SK-N-SH treated with all-trans-retinoic acid at 6 μM for 48 hours (cell line): ENCODE measurements at regions not wholly inside any gene's neighbourhood (a gene's known extent, or its start where the extent isn't known, plus 50 kb on each side); places are given as distances from the start of the nearest gene placed in this dataset.

ENCODE experiments used
- ATAC-seq: fragments of 200-7000 bp; cut with Tn5 transposase; 3 replicates; pipeline ENCODE4 v1.9.1; 2020; ENCODE audit warnings: mild to moderate bottlenecking, moderate library complexity
- ARNTL ChIP-seq: fragments of 450-650 bp; formaldehyde crosslinking; IDR thresholded peaks from 2 replicates; pipeline ENCODE4 v1.5.0; 2020; ENCODE audit warnings: low read depth, mild to moderate bottlenecking, moderate library complexity, borderline replicate concordance
- BACH2 ChIP-seq: fragments of 250-450 bp; sonication (Bioruptor Pico); IDR thresholded peaks from 2 replicates; pipeline ENCODE4 v1.9.0; 2021; ENCODE audit warnings: mild to moderate bottlenecking, borderline replicate concordance
- CSDC2 ChIP-seq: fragments of 250-450 bp; sonication (Bioruptor Pico); IDR thresholded peaks from 2 replicates; pipeline ENCODE4 v1.5.0; 2020; ENCODE audit warnings: mild to moderate bottlenecking, moderate library complexity
- ESRRG ChIP-seq: fragments of 250-450 bp; sonication (Bioruptor Pico); IDR thresholded peaks from 2 replicates; pipeline ENCODE4 v1.6.1; 2021; ENCODE audit warnings: mild to moderate bottlenecking
- GLIS3 ChIP-seq: fragments of 250-450 bp; sonication (Bioruptor Pico); IDR thresholded peaks from 2 replicates; pipeline ENCODE4 v1.5.0; 2020; ENCODE audit warnings: mild to moderate bottlenecking, moderate library complexity
- ISL1 ChIP-seq: fragments of 250-450 bp; sonication (Bioruptor Pico); IDR thresholded peaks from 2 replicates; pipeline ENCODE4 v2.1.2; 2022; ENCODE audit warnings: mild to moderate bottlenecking, moderate library complexity
- OSR1 ChIP-seq: fragments of 250-450 bp; sonication (Bioruptor Pico); IDR thresholded peaks from 2 replicates; pipeline ENCODE4 v1.8.0; 2022; ENCODE audit warnings: moderate library complexity, mild to moderate bottlenecking, inconsistent platforms
- RARB ChIP-seq: fragments of 250-450 bp; sonication (Bioruptor Pico); IDR thresholded peaks from 2 replicates; pipeline ENCODE4 v1.8.0; 2021; ENCODE audit warnings: mild to moderate bottlenecking, moderate library complexity
- SNAI2 ChIP-seq: fragments of 250-450 bp; sonication (Bioruptor Pico); IDR thresholded peaks from 2 replicates; pipeline ENCODE4 v1.5.0; 2020; ENCODE audit warnings: mild to moderate bottlenecking, moderate library complexity
- TCF4 ChIP-seq: fragments of 250-450 bp; sonication (Bioruptor Pico); IDR thresholded peaks from 2 replicates; pipeline ENCODE4 v1.8.0; 2021; ENCODE audit warnings: mild to moderate bottlenecking, moderate library complexity, borderline replicate concordance
- TOX ChIP-seq: fragments of 250-450 bp; sonication (Bioruptor Pico); IDR thresholded peaks from 2 replicates; pipeline ENCODE4 v1.8.0; 2021; ENCODE audit warnings: mild to moderate bottlenecking, moderate library complexity, borderline replicate concordance
- ZC3H10 ChIP-seq: fragments of 250-450 bp; sonication (Bioruptor Pico); IDR thresholded peaks from 2 replicates; pipeline ENCODE4 v1.5.1; 2021; ENCODE audit warnings: mild to moderate bottlenecking, moderate library complexity
- ZFP3 ChIP-seq: fragments of 250-450 bp; sonication (Bioruptor Pico); IDR thresholded peaks from 2 replicates; pipeline ENCODE4 v1.5.0; 2020; ENCODE audit warnings: mild to moderate bottlenecking, moderate library complexity
- ZFP30 ChIP-seq: fragments of 450-650 bp; formaldehyde crosslinking; IDR thresholded peaks from 2 replicates; pipeline ENCODE4 v1.5.0; 2022; ENCODE audit warnings: mild to moderate bottlenecking, moderate library complexity
- ZNF565 ChIP-seq: fragments of 450-650 bp; formaldehyde crosslinking; conservative IDR thresholded peaks from 2 replicates; pipeline ENCODE4 v1.5.0; 2020; ENCODE audit warnings: low read depth, mild to moderate bottlenecking, moderate library complexity
- ZNF70 ChIP-seq: fragments of 450-650 bp; formaldehyde crosslinking; IDR thresholded peaks from 2 replicates; pipeline ENCODE4 v1.5.0; 2020; ENCODE audit warnings: mild to moderate bottlenecking, moderate library complexity
- ZNF8 ChIP-seq: fragments of 450-650 bp; formaldehyde crosslinking; IDR thresholded peaks from 2 replicates; pipeline ENCODE4 v1.5.0; 2020; ENCODE audit warnings: mild to moderate bottlenecking, moderate library complexity
- TF ChIP-seq, protein P1 (sequence below): fragments of 250-450 bp; sonication (Bioruptor Pico); IDR thresholded peaks from 2 replicates; pipeline ENCODE4 v1.5.0; 2020; ENCODE audit warnings: mild to moderate bottlenecking, moderate library complexity
- TF ChIP-seq, protein P2 (sequence below): fragments of 250-450 bp; sonication (Bioruptor Pico); IDR thresholded peaks from 2 replicates; pipeline ENCODE4 v1.5.1; 2020; ENCODE audit warnings: low read depth, mild to moderate bottlenecking, moderate library complexity
- TF ChIP-seq, protein P3 (sequence below): fragments of 250-450 bp; sonication (Bioruptor Pico); IDR thresholded peaks from 2 replicates; pipeline ENCODE4 v1.8.0; 2020; ENCODE audit warnings: mild to moderate bottlenecking, moderate library complexity, borderline replicate concordance

DNA sequence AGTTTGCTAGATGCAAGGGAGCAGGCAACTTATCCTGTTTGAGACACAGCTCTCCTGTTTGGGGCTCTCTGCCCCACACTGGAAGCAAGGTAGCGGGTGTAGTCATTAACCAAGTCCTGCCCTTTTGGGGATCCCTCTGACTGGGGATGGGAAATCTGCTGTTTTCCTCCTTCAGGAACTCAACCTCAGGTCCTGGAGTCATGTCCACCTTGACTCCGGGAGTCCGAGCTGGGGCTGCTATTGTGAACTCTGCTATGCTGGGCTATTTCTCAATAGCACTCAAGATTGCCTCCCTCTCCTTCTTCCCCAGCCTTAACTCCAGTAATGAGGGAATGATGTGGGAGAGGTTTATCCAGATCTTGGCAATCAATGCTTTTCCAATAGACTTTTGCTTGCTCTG is 54.1 kb upstream of the CHD6 start:
- TF ChIP-seq TOX (CRISPR knock-in tag) (no peak), CSDC2 (CRISPR knock-in tag) (no peak), ZC3H10 (CRISPR knock-in tag) (no peak), TCF4 (CRISPR knock-in tag) (no peak), OSR1 (no peak), ISL1 (CRISPR knock-in tag) (no peak), ZFP30 (CRISPR knock-in tag) (no peak), ESRRG (CRISPR knock-in tag) (no peak), BACH2 (CRISPR knock-in tag) (no peak), SNAI2 (CRISPR knock-in tag) (no peak), ZNF565 (CRISPR knock-in tag) (no peak), RARB (no peak), GLIS3 (CRISPR knock-in tag) (no peak), ZFP3 (CRISPR knock-in tag) (no peak)
- TF ChIP-seq, protein P1, sequence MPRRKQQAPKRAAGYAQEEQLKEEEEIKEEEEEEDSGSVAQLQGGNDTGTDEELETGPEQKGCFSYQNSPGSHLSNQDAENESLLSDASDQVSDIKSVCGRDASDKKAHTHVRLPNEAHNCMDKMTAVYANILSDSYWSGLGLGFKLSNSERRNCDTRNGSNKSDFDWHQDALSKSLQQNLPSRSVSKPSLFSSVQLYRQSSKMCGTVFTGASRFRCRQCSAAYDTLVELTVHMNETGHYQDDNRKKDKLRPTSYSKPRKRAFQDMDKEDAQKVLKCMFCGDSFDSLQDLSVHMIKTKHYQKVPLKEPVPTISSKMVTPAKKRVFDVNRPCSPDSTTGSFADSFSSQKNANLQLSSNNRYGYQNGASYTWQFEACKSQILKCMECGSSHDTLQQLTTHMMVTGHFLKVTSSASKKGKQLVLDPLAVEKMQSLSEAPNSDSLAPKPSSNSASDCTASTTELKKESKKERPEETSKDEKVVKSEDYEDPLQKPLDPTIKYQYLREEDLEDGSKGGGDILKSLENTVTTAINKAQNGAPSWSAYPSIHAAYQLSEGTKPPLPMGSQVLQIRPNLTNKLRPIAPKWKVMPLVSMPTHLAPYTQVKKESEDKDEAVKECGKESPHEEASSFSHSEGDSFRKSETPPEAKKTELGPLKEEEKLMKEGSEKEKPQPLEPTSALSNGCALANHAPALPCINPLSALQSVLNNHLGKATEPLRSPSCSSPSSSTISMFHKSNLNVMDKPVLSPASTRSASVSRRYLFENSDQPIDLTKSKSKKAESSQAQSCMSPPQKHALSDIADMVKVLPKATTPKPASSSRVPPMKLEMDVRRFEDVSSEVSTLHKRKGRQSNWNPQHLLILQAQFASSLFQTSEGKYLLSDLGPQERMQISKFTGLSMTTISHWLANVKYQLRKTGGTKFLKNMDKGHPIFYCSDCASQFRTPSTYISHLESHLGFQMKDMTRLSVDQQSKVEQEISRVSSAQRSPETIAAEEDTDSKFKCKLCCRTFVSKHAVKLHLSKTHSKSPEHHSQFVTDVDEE: no peak
- TF ChIP-seq, protein P2, sequence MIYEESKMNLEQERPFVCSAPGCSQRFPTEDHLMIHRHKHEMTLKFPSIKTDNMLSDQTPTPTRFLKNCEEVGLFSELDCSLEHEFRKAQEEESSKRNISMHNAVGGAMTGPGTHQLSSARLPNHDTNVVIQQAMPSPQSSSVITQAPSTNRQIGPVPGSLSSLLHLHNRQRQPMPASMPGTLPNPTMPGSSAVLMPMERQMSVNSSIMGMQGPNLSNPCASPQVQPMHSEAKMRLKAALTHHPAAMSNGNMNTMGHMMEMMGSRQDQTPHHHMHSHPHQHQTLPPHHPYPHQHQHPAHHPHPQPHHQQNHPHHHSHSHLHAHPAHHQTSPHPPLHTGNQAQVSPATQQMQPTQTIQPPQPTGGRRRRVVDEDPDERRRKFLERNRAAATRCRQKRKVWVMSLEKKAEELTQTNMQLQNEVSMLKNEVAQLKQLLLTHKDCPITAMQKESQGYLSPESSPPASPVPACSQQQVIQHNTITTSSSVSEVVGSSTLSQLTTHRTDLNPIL (CRISPR knock-in tag): no peak
- TF ChIP-seq, protein P3, sequence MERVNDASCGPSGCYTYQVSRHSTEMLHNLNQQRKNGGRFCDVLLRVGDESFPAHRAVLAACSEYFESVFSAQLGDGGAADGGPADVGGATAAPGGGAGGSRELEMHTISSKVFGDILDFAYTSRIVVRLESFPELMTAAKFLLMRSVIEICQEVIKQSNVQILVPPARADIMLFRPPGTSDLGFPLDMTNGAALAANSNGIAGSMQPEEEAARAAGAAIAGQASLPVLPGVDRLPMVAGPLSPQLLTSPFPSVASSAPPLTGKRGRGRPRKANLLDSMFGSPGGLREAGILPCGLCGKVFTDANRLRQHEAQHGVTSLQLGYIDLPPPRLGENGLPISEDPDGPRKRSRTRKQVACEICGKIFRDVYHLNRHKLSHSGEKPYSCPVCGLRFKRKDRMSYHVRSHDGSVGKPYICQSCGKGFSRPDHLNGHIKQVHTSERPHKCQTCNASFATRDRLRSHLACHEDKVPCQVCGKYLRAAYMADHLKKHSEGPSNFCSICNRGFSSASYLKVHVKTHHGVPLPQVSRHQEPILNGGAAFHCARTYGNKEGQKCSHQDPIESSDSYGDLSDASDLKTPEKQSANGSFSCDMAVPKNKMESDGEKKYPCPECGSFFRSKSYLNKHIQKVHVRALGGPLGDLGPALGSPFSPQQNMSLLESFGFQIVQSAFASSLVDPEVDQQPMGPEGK (CRISPR knock-in tag): no peak

DNA sequence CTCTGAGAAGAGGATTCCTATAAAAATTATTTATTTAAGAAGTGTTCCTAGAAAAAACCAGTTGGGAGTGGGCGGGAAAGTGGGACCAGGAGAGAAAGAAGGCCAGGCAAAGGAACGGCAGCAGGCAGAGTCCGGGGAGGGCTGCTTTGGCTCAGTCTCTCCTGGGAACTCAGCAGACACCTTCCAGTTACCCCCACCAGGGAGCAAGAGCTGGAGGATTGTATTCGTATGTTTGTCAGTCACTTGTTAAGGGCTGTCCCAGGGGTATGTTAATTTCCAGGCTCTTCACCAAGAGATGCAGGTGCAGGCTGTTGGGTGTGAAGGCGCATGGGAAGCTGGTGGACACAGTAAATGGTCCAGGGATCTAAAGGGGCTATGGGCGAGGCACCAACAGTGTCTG is 53.0 kb upstream of the CHD6 start:
- TF ChIP-seq GLIS3 (CRISPR knock-in tag) (no peak), TCF4 (CRISPR knock-in tag) (no peak), ZNF70 (CRISPR knock-in tag) (no peak)
- TF ChIP-seq, all 23 proteins: peak for 0

More for the DNA sequence above, 54.1 kb upstream of the CHD6 start:
- ATAC-seq: no peak

DNA sequence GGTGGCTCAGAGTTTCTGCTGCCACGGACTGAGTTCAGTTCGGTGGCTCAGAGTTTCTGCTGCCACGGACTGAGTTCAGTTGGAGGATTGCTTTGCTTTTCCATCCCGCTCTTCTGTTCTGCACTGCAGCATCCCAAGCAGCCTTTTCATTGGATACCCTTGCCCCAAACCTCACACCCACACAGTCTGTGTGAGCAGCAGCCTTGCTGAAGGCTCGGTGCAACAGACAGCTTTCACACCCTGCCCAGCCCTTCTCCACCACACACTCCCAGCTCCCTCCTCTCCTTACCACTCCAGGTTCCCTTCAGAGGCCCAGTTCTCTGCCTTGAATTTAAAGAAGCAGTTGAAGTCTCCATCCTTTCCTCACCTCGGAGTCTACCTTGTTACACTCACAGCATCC is 52.5 kb upstream of the CHD6 start:
- TF ChIP-seq ZC3H10 (CRISPR knock-in tag) (no peak), ARNTL (CRISPR knock-in tag) (no peak), CSDC2 (CRISPR knock-in tag) (no peak), ZNF8 (CRISPR knock-in tag) (no peak)
- ATAC-seq: no peak

More for the DNA sequence above, 53.0 kb upstream of the CHD6 start:
- no peak for ATAC-seq

DNA sequence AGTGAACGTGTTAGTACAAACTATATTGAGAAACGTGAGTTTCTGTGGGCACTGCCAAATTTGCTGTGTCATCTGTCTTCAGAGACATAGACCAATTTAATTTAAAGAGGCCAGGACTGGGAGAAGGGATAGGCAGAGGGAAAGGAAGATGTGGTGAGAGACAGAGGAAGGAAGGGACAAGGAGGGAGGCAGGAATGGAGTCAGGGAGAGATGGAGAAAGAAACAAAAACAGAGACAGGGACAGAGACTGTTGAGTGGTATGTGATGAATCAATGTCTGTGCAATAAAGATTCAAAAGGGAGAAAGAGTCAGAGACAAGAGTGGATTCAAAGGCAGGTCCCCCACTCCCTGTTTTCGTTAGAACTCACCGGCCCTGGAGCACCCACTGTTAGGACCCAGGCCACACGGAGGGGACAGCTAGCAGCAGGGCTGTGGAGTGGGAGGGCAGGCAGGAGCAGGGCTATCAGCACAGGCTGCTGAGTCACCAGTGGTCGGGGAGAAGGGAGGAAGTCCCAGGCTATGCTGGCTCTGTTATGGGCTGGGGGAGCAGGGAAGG is 51.6 kb upstream of the CHD6 start:
- ATAC-seq: no peak
- TF ChIP-seq ZFP30 (CRISPR knock-in tag) (no peak), CSDC2 (CRISPR knock-in tag) (no peak), OSR1 (no peak)

DNA sequence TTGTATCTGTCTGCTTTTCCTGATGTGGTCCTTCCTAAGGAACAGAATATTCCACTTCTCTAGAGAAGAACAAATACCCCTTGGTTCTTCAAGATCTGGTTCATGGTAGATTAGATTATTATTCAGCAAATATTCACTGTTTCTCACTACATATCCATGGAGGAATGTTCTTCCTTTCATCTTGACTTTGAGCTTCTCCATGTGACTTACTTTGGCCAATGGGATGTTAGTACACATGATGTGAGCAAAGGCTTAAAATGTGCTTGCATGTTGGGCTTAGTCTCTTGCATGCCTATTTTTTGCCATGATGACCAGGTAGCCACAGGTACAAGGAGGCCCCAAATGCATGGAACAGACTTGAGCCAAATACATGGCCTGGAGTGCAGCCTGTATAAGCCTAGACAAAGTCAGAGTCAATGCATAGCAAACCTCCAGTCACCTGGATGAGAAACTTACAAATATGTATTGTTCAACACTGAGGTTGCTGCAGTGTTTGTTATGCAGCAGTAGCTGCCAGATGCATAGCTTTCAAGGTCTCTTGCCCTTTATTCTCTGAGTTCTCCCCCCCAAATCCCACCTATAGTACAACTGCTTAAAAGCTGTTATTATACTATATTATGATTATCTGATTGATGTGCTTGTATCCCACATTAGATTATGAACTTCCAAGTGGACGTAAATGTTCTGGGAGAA is 50.0 kb upstream of the CHD6 start:
- no peak for TF ChIP-seq OSR1
- ATAC-seq: no peak
